ENCODE measurements at regions not wholly inside any gene's neighbourhood (a gene's known extent, or its start where the extent isn't known, plus 50 kb on each side); places are given as distances from the start of the nearest gene placed in this dataset.

DNA sequence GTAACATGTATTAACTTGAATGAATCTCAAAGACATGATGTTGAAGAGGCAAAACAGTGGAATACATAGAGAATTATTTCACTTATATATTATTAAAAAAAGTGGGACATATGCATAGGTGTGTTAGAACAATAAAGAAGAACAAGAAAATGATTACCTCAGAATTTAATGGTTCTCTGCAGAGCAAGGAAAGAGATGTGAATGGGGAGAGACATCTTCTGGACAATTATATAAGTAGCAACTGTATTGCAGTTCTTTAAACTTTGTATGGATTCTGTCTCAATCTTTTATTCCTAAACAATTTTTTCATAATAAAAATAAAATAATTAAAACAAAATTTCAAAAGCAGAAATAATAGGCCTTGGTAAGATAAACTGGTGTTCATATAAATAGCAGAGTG lies 674.9 kb upstream of the ADGRL4 start:
- TF ChIP-seq, protein P1, sequence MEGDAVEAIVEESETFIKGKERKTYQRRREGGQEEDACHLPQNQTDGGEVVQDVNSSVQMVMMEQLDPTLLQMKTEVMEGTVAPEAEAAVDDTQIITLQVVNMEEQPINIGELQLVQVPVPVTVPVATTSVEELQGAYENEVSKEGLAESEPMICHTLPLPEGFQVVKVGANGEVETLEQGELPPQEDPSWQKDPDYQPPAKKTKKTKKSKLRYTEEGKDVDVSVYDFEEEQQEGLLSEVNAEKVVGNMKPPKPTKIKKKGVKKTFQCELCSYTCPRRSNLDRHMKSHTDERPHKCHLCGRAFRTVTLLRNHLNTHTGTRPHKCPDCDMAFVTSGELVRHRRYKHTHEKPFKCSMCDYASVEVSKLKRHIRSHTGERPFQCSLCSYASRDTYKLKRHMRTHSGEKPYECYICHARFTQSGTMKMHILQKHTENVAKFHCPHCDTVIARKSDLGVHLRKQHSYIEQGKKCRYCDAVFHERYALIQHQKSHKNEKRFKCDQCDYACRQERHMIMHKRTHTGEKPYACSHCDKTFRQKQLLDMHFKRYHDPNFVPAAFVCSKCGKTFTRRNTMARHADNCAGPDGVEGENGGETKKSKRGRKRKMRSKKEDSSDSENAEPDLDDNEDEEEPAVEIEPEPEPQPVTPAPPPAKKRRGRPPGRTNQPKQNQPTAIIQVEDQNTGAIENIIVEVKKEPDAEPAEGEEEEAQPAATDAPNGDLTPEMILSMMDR (conservative IDR thresholded peaks at IDR 0.05; ENCODE audit: low read depth, low read length), result no peak; the same call in 1 of the 2 replicates
- TF ChIP-seq EZH2 (IDR thresholded peaks at IDR 0.05; ENCODE audit: borderline replicate concordance, low read depth, low read length, poor library complexity, severe bottlenecking), result no peak

Data from A673 (cell line).